NCI-H226 (cell line): ENCODE measurements at regions not wholly inside any gene's neighbourhood (a gene's known extent, or its start where the extent isn't known, plus 50 kb on each side); places are given as distances from the start of the nearest gene placed in this dataset.

Experiments used
- DNase-seq: peaks from one replicate; pipeline ENCODE4 v3.0.0-alpha.2; 2015

GRCh38 chr7:155984609-155985405 lies 172.5 kb upstream of the SHH start:
- DNase-seq: no peak

- no peak for DNase-seq
These were observed 171.8 kb upstream of the SHH start for GRCh38 chr7:155984028-155984580.

- DNase-seq: no peak
These were observed 171.0 kb upstream of the SHH start for GRCh38 chr7:155983176-155983815.

GRCh38 chr7:155981703-155982102 lies 169.4 kb upstream of the SHH start:
- no peak for DNase-seq

GRCh38 chr7:155980841-155981240 lies 168.6 kb upstream of the SHH start:
- no peak for DNase-seq

- DNase-seq: no peak
These were observed 167.7 kb upstream of the SHH start for GRCh38 chr7:155979994-155980393.

GRCh38 chr7:155979566-155979965 lies 167.3 kb upstream of the SHH start:
- DNase-seq: no peak

GRCh38 chr7:155975490-155975889 lies 163.2 kb upstream of the SHH start:
- no peak for DNase-seq

- no peak for DNase-seq
These were observed 162.1 kb upstream of the SHH start for GRCh38 chr7:155974186-155974897.

GRCh38 chr7:155973451-155973997 lies 161.3 kb upstream of the SHH start:
- DNase-seq: no peak

GRCh38 chr7:155972651-155973390 lies 160.6 kb upstream of the SHH start:
- no peak for DNase-seq

- no peak for DNase-seq
These were observed 160.0 kb upstream of the SHH start for GRCh38 chr7:155972247-155972646.

GRCh38 chr7:155971180-155971770 lies 159.0 kb upstream of the SHH start:
- DNase-seq: no peak

GRCh38 chr7:155969192-155969929 lies 157.1 kb upstream of the SHH start:
- DNase-seq: no peak

- no peak for DNase-seq
These were observed 152.7 kb upstream of the SHH start for GRCh38 chr7:155965010-155965409.

GRCh38 chr7:155964543-155964942 lies 152.3 kb upstream of the SHH start:
- DNase-seq: no peak

- DNase-seq: no peak
These were observed 151.5 kb upstream of the SHH start for GRCh38 chr7:155963771-155964195.

GRCh38 chr7:155963356-155963755 lies 151.1 kb upstream of the SHH start:
- no peak for DNase-seq

- no peak for DNase-seq
These were observed 150.7 kb upstream of the SHH start for GRCh38 chr7:155962968-155963300.

- peak; percentile 46 for DNase-seq
These were observed 150.1 kb upstream of the SHH start for GRCh38 chr7:155962191-155962967.
